T-cell (primary cell): ENCODE measurements at regions not wholly inside any gene's neighbourhood (a gene's known extent, or its start where the extent isn't known, plus 50 kb on each side); places are given as distances from the start of the nearest gene placed in this dataset.
"Not testable (repeated sequence)": the region's sequence is repeated elsewhere in the genome, so short reads cannot be mapped to it uniquely, and the experiment has no call there.

Experiments used
- ATAC-seq, 4 experiments: fragments of 200-7000 bp in 3 of 4; fragments of 150-1000 bp in 1 of 4; cut with Tn5 transposase; replicated peaks in 1 of 4; 1 replicate in 3 of 4; 2 replicates in 1 of 4; pipeline ENCODE4 v1.10.0; 2021; ENCODE audit warnings: moderate library complexity in 3 of 4, mild to moderate bottlenecking in 2 of 4, moderate number of reproducible peaks in 1 of 4
- CTCF ChIA-PET, 2 donors: fragments of 300-600 bp; sonication (Branson Sonifier 250); formaldehyde crosslinking; loops; one replicate each; lab custom pipeline; 2022; ENCODE audit warnings: antibody characterized with exemption in 2 of 2; lab: Charles Lee
- POLR2A ChIA-PET, 2 donors: fragments of 300-600 bp; sonication (Branson Sonifier 250); formaldehyde crosslinking; loops; one replicate each; lab custom pipeline; 2022; ENCODE audit warnings: antibody characterized with exemption in 2 of 2; lab: Charles Lee
- DNase-seq, 35 experiments: peaks; one replicate each; pipeline versions ENCODE4 v3.0.0 to v3.0.0-alpha.2; 2013 to 2023
- H3K27ac ChIP-seq: one replicate; pipeline ENCODE4 v1.5.1; 2013; ENCODE audit warnings: low read length
- H3K27me3 ChIP-seq, 2 experiments: replicated peaks in 1 of 2; 1 replicate in 1 of 2; 2 replicates in 1 of 2; pipeline versions ENCODE4 v1.6.1 to v1.7.0; 2013; ENCODE audit warnings: low read length in 1 of 2, mixed read lengths in 1 of 2; ENCODE audit not compliant: control insufficient read depth in 2 of 2, insufficient read depth in 2 of 2; ENCODE audit errors: extremely low read depth in 1 of 2
- H3K36me3 ChIP-seq, 2 donors: 1 replicate in 1 of 2; 2 replicates in 1 of 2; pipeline versions ENCODE4 v1.6.1 to v1.7.0; 2013; ENCODE audit warnings: low read length in 1 of 2; ENCODE audit not compliant: control insufficient read depth in 2 of 2, insufficient read depth in 1 of 2; ENCODE audit errors: extremely low read depth in 1 of 2
- H3K4me1 ChIP-seq, 2 experiments: 1 replicate in 1 of 2; 2 replicates in 1 of 2; pipeline versions ENCODE4 v1.6.1 to v1.7.0; 2013; ENCODE audit warnings: low read length in 2 of 2, mixed read lengths in 1 of 2; ENCODE audit not compliant: insufficient read depth in 2 of 2, control insufficient read depth in 1 of 2; ENCODE audit errors: extremely low read depth in 1 of 2
- H3K4me3 ChIP-seq, 2 donors: 1 replicate in 1 of 2; 2 replicates in 1 of 2; pipeline versions ENCODE4 v1.5.1 to v1.7.0; 2013; ENCODE audit warnings: mild to moderate bottlenecking in 2 of 2, low read length in 1 of 2, moderate library complexity in 1 of 2; ENCODE audit not compliant: control insufficient read depth in 1 of 2; ENCODE audit errors: extremely low read depth in 1 of 2
- H3K9me3 ChIP-seq: 2 replicates; pipeline ENCODE4 v1.7.0; 2013
- H3K27ac Mint-ChIP-seq, 2 donors: one replicate each; pipeline ENCODE4 v1.8.0; 2020 to 2021; ENCODE audit warnings: mild to moderate bottlenecking in 2 of 2, mixed read lengths in 2 of 2
- H3K27me3 Mint-ChIP-seq, 2 donors: one replicate each; pipeline ENCODE4 v1.8.0; 2021 to 2022; ENCODE audit warnings: mixed read lengths in 2 of 2
- H3K36me3 Mint-ChIP-seq: one replicate; pipeline ENCODE4 v1.8.0; 2021; ENCODE audit warnings: mixed read lengths
- H3K4me1 Mint-ChIP-seq, 3 donors: one replicate each; pipeline ENCODE4 v1.8.0; 2020 to 2022; ENCODE audit warnings: mixed read lengths in 3 of 3, mild to moderate bottlenecking in 1 of 3
- H3K4me3 Mint-ChIP-seq, 3 donors: one replicate each; pipeline ENCODE4 v1.8.0; 2020 to 2022; ENCODE audit warnings: mild to moderate bottlenecking in 3 of 3, mixed read lengths in 3 of 3, moderate library complexity in 3 of 3
- H3K9me3 Mint-ChIP-seq, 3 donors: one replicate each; pipeline ENCODE4 v1.8.0; 2020 to 2022; ENCODE audit warnings: mixed read lengths in 3 of 3
- WGBS: methylation state at CpG from one replicate; pipeline ENCODE4 v1.1.5; 2013; ENCODE audit warnings: missing lambda C conversion rate; ENCODE audit not compliant: insufficient coverage; 5-methylcytosine and 5-hydroxymethylcytosine counted together

DNA sequence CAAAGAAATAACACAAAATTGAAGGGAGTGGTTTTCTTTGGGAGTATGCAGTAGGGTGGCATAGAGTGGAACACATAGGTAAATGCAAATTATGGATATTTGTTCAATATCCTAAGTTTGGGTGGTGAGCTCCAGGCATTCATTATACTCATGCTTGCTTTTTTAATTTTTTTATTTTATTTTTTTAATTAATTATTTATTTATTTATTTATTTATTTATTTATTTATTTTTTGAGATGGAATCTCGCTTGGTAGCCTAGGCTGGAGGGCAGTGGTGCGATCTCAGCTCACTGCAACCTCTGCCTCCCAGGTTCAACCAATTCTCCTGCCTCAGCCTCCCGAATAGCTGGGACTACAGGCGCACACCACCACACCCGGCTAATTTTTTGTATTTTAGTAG is 355.5 kb upstream of the PLD5 start:
- H3K4me3 ChIP-seq, H3K27ac Mint-ChIP-seq, H3K9me3 ChIP-seq, H3K4me1 ChIP-seq, H3K4me1 Mint-ChIP-seq, DNase-seq, H3K36me3 ChIP-seq, POLR2A ChIA-PET, H3K27ac ChIP-seq, CTCF ChIA-PET, ATAC-seq, H3K36me3 Mint-ChIP-seq, H3K27me3 ChIP-seq, H3K27me3 Mint-ChIP-seq, H3K4me3 Mint-ChIP-seq, H3K9me3 Mint-ChIP-seq: not testable (repeated sequence)
- WGBS = no CpG with 5 or more reads among the region's 5 CpGs

- POLR2A ChIA-PET = no interaction called here
- H3K4me3 Mint-ChIP-seq = no peak overlapping the region
Observed at GRCh38 chr1:242877743-242878142, 353.2 kb upstream of the PLD5 start.

GRCh38 chr1:242877229-242877628 is 352.7 kb upstream of the PLD5 start:
- Mint-ChIP-seq H3K27ac (no peak overlapping the region), H3K9me3 (no peaks in the 10 kb centered on the region), H3K4me3 (no peak overlapping the region), H3K4me1 (no peaks in the 10 kb centered on the region), H3K36me3 (no peaks in the 10 kb centered on the region), H3K27me3 (peaks cover 1 to 7% of the 10 kb centered on the region in 2 donors)
- ChIA-PET POLR2A (no interaction called here), CTCF (no interaction called here)
- no peak overlapping the region for H3K4me3 ChIP-seq
- H3K4me1 ChIP-seq = no peaks in the 10 kb centered on the region
- peaks cover 0 to 1% of the 10 kb centered on the region in 2 experiments for H3K27me3 ChIP-seq
- no peak for DNase-seq
- WGBS = 0% methylated on average over 1 of the region's 2 CpGs
- H3K36me3 ChIP-seq = no peaks in the 10 kb centered on the region
- no peaks in the 10 kb centered on the region for H3K9me3 ChIP-seq
- ATAC-seq = no peak
- no peak overlapping the region for H3K27ac ChIP-seq

More at GRCh38 chr1:242877743-242878142, 353.2 kb upstream of the PLD5 start:
- Mint-ChIP-seq H3K4me1 (no peaks in the 10 kb centered on the region), H3K36me3 (no peaks in the 10 kb centered on the region), H3K27me3 (peaks cover 1 to 7% of the 10 kb centered on the region in 2 donors), H3K27ac (no peak overlapping the region), H3K9me3 (no peaks in the 10 kb centered on the region)
- DNase-seq = no peak
- no peak overlapping the region for H3K4me3 ChIP-seq
- CTCF ChIA-PET = no interaction called here
- H3K27ac ChIP-seq = no peak overlapping the region
- H3K36me3 ChIP-seq = no peaks in the 10 kb centered on the region
- no peaks in the 10 kb centered on the region for H3K4me1 ChIP-seq
- H3K27me3 ChIP-seq = peaks cover 0 to 4% of the 10 kb centered on the region in 2 experiments
- no peak for ATAC-seq
- no peaks in the 10 kb centered on the region for H3K9me3 ChIP-seq

- peaks cover 1 to 7% of the 10 kb centered on the region in 2 donors for H3K27me3 Mint-ChIP-seq
- H3K36me3 Mint-ChIP-seq = no peaks in the 10 kb centered on the region
- no peak overlapping the region for H3K4me3 ChIP-seq
- H3K36me3 ChIP-seq = no peaks in the 10 kb centered on the region
- no peaks in the 10 kb centered on the region for H3K4me1 Mint-ChIP-seq
- ATAC-seq (no peak), DNase-seq (no peak)
- no peaks in the 10 kb centered on the region for H3K9me3 ChIP-seq
- no peaks in the 10 kb centered on the region for H3K4me1 ChIP-seq
- no peaks in the 10 kb centered on the region for H3K27me3 ChIP-seq
- no peak overlapping the region for H3K27ac ChIP-seq
- ChIA-PET POLR2A (no interaction called here), CTCF (interaction anchor here in 1 of 2 donors (0.6 kb wide), 1 partner anchor 13 kb away, joined by 3 read pairs; no protein-coding TSS in a partner anchor)
- H3K4me3 Mint-ChIP-seq = no peak overlapping the region
- H3K27ac Mint-ChIP-seq = no peak overlapping the region
- no CpG with 5 or more reads among the region's 1 CpG for WGBS
- no peaks in the 10 kb centered on the region for H3K9me3 Mint-ChIP-seq
Observed at GRCh38 chr1:242876030-242876429, 351.5 kb upstream of the PLD5 start.

DNA sequence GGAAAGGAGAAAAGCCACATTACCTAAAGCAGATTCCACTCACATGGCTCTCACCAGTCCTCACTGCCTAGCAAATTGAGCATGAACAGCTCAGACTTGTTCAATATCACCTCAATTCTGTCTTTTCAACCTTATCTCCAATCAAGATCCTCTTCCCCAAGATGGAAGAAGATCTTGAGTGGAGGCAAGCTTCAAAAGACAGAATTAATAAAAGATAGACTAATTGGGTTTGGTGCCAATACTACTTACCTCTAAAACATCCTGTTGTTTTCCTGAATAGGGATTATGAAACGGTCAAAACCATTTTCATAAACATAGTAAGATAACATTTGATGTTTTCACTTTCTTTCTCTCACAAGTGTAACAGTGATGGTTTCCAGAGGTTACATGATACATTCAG is 349.2 kb upstream of the PLD5 start:
- no peaks in the 10 kb centered on the region for H3K9me3 Mint-ChIP-seq
- no CpG with 5 or more reads among the region's 1 CpG for whole genome bisulfite sequencing
- no peaks in the 10 kb centered on the region for H3K4me1 Mint-ChIP-seq

DNA sequence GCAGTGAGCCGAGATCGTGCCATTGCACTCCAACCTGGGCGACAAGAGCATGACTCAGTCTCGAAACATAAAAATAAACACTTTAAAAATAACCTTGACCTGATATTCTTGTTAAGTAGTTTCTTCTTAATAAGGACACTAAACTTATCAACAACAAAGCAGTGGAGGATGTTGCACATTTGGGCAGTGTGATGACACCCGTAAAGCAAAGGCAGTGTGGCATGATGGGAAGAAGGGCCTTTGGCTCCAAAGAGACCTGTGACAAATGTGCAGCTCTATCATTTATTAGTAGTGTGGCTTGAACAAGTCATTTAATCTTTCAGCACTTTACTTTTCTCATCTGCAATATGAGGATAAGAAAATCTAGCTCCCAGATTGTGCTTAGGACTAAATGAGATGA is 348.0 kb upstream of the PLD5 start:
- H3K9me3 ChIP-seq = no peaks in the 10 kb centered on the region
- no peak overlapping the region for H3K4me3 ChIP-seq
- no peaks in the 10 kb centered on the region for H3K9me3 Mint-ChIP-seq
- no peaks in the 10 kb centered on the region for H3K36me3 Mint-ChIP-seq
- ATAC-seq (no peak), DNase-seq (no peak)
- no peaks in the 10 kb centered on the region for H3K4me1 ChIP-seq
- H3K27ac ChIP-seq = no peak overlapping the region
- no peaks in the 10 kb centered on the region for H3K4me1 Mint-ChIP-seq
- H3K27me3 Mint-ChIP-seq = peaks cover 0 to 7% of the 10 kb centered on the region in 2 donors
- H3K27me3 ChIP-seq = peaks cover 0 to 4% of the 10 kb centered on the region in 2 experiments
- H3K27ac Mint-ChIP-seq = no peak overlapping the region
- no peaks in the 10 kb centered on the region for H3K36me3 ChIP-seq
- POLR2A ChIA-PET = no interaction called here
- WGBS = 96% methylated on average over 3 of the region's 5 CpGs
- no peak overlapping the region for H3K4me3 Mint-ChIP-seq
- CTCF ChIA-PET = no interaction called here

More for the DNA sequence above, 349.2 kb upstream of the PLD5 start:
- CTCF ChIA-PET = no interaction called here
- peaks cover 0 to 7% of the 10 kb centered on the region in 2 donors for H3K27me3 Mint-ChIP-seq
- Histone ChIP-seq H3K27me3 (peaks cover 0 to 4% of the 10 kb centered on the region in 2 experiments), H3K4me3 (no peak overlapping the region), H3K27ac (no peak overlapping the region), H3K9me3 (no peaks in the 10 kb centered on the region), H3K4me1 (no peaks in the 10 kb centered on the region), H3K36me3 (no peaks in the 10 kb centered on the region)
- POLR2A ChIA-PET = no interaction called here
- no peak overlapping the region for H3K4me3 Mint-ChIP-seq
- ATAC-seq = no peak
- no peak for DNase-seq
- H3K36me3 Mint-ChIP-seq = no peaks in the 10 kb centered on the region
- no peak overlapping the region for H3K27ac Mint-ChIP-seq

- ChIA-PET CTCF (no interaction called here), POLR2A (no interaction called here)
- no peaks in the 10 kb centered on the region for H3K9me3 ChIP-seq
- no peak overlapping the region for H3K27ac ChIP-seq
- H3K4me1 ChIP-seq = no peaks in the 10 kb centered on the region
- no peak for ATAC-seq
- no peaks in the 10 kb centered on the region for H3K4me1 Mint-ChIP-seq
- no peaks in the 10 kb centered on the region for H3K9me3 Mint-ChIP-seq
- H3K36me3 Mint-ChIP-seq = no peaks in the 10 kb centered on the region
- H3K4me3 Mint-ChIP-seq = no peak overlapping the region
- WGBS = no CpG with 5 or more reads among the region's 5 CpGs
- H3K27me3 Mint-ChIP-seq = peaks cover 0 to 7% of the 10 kb centered on the region in 2 donors
- H3K36me3 ChIP-seq = no peaks in the 10 kb centered on the region
- peaks cover 0 to 4% of the 10 kb centered on the region in 2 experiments for H3K27me3 ChIP-seq
- no peak for DNase-seq
- H3K27ac Mint-ChIP-seq = no peak overlapping the region
- no peak overlapping the region for H3K4me3 ChIP-seq
Observed at GRCh38 chr1:242871471-242872030, 347.1 kb upstream of the PLD5 start.
